ENCODE measurements at regions not wholly inside any gene's neighbourhood (a gene's known extent, or its start where the extent isn't known, plus 50 kb on each side); places are given as distances from the start of the nearest gene placed in this dataset.

DNA sequence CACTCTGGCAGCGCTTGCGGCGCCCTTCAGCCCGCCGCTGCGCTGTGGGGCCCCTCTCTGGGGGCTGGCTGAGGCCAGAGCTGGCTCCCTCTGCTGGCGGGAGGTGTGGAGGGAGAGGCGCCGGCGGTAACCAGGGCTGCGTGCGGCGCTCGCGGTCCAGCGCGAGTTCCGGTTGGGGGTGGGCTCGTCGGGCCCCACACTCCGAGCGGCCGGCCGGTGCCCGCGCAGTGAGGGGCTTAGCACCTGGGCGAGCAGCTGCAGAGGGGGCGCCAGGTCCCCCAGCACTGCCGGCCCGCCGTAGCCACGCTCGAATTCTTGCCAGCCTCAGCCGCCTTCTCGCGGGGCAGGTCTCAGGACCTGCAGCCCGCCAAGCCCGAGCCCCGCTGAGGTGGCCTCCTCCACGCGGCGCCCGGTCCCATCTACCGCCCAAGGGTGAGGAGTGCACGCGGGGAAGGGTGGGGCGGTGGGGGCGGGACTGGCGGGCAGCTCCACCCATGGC lies 879.0 kb upstream of the SLITRK5 start:
- H3K4me3 ChIP-seq (ENCODE audit: low read length) = no peak overlapping the region
- DNase-seq (ENCODE audit: low read depth) = no peak
- TF ChIP-seq, protein P1, sequence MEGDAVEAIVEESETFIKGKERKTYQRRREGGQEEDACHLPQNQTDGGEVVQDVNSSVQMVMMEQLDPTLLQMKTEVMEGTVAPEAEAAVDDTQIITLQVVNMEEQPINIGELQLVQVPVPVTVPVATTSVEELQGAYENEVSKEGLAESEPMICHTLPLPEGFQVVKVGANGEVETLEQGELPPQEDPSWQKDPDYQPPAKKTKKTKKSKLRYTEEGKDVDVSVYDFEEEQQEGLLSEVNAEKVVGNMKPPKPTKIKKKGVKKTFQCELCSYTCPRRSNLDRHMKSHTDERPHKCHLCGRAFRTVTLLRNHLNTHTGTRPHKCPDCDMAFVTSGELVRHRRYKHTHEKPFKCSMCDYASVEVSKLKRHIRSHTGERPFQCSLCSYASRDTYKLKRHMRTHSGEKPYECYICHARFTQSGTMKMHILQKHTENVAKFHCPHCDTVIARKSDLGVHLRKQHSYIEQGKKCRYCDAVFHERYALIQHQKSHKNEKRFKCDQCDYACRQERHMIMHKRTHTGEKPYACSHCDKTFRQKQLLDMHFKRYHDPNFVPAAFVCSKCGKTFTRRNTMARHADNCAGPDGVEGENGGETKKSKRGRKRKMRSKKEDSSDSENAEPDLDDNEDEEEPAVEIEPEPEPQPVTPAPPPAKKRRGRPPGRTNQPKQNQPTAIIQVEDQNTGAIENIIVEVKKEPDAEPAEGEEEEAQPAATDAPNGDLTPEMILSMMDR (conservative IDR thresholded peaks at IDR 0.05; ENCODE audit: low read depth, low read length) = no peak

DNA sequence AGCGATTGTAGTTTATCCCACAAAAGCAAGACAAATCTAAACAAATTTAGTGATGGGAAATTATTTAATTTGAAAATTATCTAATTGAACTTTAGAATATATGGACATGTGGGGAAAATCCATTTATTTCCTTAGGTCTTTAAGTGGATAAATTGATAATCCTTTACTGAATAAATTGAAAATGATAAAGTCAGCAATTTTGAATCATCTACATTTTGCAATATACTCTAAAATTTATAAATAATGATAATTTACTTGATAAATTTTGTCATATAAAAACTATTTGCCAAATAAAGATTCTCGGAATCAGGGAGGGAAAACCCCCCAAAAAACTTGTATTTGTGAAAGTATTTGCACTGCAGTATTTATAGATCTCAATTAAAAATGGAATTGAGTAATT lies 875.3 kb upstream of the SLITRK5 start:
- H3K4me3 ChIP-seq (ENCODE audit: low read length) = no peak overlapping the region
- DNase-seq (ENCODE audit: low read depth) = no peak
- TF ChIP-seq, protein P1 (conservative IDR thresholded peaks at IDR 0.05; ENCODE audit: low read depth, low read length) = no peak

DNA sequence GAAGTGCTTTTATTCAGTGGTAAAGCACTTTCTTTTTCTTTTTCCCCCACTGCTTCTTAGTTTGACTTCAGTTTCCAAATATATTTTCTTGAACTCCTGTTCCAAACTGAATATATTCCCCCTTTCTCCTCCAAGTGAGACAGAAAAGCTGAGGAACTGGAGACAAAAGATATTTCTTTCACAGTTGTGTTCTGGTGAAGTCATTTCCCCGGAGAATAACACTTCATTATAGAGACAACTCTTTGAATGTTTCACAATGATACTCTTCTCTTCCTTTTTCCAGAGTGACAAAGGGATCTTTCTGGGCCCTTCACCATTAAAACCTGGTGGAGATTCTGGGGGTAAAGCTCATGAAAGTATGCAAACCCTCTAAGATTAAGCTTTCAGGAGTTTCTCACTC lies 860.8 kb upstream of the SLITRK5 start:
- TF ChIP-seq, protein P1 (conservative IDR thresholded peaks at IDR 0.05; ENCODE audit: low read depth, low read length) = no peak
- H3K4me3 ChIP-seq (ENCODE audit: low read length) = no peak overlapping the region
- DNase-seq (ENCODE audit: low read depth) = no peak

DNA sequence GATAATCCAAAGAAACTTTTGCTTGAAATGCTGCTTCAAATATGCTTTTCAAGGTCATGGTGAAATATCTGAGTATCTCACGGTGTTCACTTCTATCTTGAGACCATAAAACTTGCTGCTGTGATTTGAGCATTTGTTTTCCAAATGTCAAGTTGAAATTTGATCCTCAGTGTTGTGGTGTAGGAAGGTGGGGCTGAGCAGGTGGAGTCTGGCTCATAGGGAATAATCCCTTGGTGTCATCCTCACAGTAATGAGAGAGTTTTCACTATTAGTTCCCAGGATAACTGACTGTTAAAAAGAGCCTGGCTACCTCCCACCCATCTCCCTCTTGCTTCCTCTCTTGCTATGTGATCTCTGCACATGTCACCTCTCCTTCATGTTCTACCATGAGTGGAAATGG lies 858.0 kb upstream of the SLITRK5 start:
- DNase-seq (ENCODE audit: low read depth) = no peak

DNA sequence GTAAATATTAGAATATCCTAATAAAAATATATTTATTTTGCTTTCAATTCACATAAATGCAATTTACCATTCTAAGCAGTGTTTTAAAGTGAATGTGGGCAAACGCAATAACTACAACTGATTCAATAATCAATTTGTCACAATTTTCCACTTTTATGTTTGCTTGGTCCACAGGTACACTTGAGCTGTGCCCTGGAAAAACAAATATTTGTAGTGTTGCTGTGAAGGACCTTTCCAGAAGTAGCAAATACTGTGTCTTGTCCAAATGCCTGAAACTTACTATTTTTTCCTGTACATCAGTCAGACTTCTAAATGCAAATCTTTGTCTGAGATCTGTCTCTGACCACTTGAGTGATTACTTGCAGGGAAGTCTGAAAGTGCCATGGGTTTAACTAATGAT lies 845.8 kb upstream of the SLITRK5 start:
- DNase-seq (ENCODE audit: low read depth) = no peak
- no peak overlapping the region for H3K4me3 ChIP-seq (ENCODE audit: low read length)
- TF ChIP-seq, protein P1 (conservative IDR thresholded peaks at IDR 0.05; ENCODE audit: low read depth, low read length) = no peak

More for the DNA sequence above, 858.0 kb upstream of the SLITRK5 start:
- no peak overlapping the region for H3K4me3 ChIP-seq (ENCODE audit: low read length)
- TF ChIP-seq, protein P1 (conservative IDR thresholded peaks at IDR 0.05; ENCODE audit: low read depth, low read length) = no peak

DNA sequence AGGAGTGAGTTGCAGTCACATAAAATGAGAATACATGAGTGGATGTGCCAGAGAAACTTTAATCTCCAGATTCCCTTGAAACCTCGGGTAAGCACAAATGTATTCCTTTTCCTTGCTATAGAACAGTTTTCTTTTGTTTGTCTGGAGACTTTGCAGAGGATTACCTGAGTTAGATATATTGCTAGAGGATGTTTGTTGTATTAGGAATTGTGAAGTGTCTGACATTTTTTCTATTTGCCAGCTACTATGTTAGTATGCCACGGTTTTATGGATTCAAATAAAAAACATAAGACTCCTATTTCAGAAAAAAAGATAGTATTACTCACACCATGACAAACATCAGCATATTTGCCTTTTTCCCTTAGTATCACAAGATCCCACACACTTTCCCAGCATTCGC lies 844.9 kb upstream of the SLITRK5 start:
- no peak overlapping the region for H3K4me3 ChIP-seq (ENCODE audit: low read length)
- DNase-seq (ENCODE audit: low read depth) = no peak
- TF ChIP-seq, protein P1 (conservative IDR thresholded peaks at IDR 0.05; ENCODE audit: low read depth, low read length) = no peak

DNA sequence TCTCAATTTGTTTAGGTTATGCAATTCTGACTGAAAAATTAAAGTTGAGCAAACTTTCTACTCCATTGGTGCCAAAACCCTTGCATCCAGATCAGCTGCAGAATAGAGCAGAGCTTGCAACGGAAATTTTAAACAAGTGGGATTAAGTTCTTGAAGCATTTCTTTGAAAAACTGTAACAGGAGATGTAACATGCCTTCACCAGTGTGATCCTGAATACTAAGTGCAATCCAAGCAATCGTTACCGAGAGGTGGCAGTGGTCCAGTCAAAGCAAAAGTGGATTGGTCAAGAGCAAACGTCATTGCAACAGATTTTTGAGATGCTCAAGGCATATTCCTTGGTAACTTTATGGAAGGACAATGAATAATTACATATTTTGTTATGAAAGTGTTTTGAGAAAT lies 841.1 kb upstream of the SLITRK5 start:
- no peak overlapping the region for H3K4me3 ChIP-seq (ENCODE audit: low read length)
- TF ChIP-seq, protein P1 (conservative IDR thresholded peaks at IDR 0.05; ENCODE audit: low read depth, low read length) = no peak
- DNase-seq (ENCODE audit: low read depth) = no peak

Data from retinal pigment epithelial cell (primary cell).